GM18909 (cell line): ENCODE measurements at regions not wholly inside any gene's neighbourhood (a gene's known extent, or its start where the extent isn't known, plus 50 kb on each side); places are given as distances from the start of the nearest gene placed in this dataset.
"Not testable (repeated sequence)": the region's sequence is repeated elsewhere in the genome, so short reads cannot be mapped to it uniquely, and the experiment has no call there.

Source experiments
- ATAC-seq: cut with Tn5 transposase; IDR thresholded peaks from one replicate; pipeline ENCODE4 v1.9.1; 2021; ENCODE audit warnings: mild to moderate bottlenecking; ENCODE audit not compliant: unreplicated experiment, poor library complexity

DNA sequence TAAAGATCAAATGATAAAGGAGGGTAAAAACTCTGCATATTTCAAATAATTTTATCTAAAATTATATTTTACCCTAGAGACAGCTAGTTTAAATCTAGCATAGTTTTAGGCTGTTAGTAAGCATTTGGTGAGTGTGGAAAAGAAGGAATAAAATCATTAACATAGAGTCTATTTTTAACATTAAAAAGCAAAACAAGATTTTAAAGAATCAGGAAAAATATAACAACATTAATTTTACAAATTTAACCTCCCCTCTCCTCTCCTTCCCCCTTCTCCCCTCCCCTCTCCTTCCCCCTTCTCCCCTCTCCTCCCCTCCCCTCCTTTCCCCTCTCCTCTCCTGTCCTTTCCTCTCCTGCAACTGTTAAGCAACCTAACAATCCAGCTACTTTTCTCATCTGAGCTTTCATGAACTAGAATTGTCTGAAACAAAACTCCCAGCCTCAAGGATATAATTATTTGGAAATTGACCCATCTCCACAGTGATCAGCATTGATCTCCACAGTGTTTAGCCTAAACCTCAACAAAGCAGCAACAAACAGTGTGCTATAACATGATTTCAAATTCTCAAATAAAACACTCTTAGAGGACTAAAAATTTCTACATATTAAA, 293.2 kb downstream of the PPP1R3A start:
- ATAC-seq = no peak

- ATAC-seq = no peak
These were observed 296.0 kb downstream of the PPP1R3A start for GRCh38 chr7:113622796-113623195.

DNA sequence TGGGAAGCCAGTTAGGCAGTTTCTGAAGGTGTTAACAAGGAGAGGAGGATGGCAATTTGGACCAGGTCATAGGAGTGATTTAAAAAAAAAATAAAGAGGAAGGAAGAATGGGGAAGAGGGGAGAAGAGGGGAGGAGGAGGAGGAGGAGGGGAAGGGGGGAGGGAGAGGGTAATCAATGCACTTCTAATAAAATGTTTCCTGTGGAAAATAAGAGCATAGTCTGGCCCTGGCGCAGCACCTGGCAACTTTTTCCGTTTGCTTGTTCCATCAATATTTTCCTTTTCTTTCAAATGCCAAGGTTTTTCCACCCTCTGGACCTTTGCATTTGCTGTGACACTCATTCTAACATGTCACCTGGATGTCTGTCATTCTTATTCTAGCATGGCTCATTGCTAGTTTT, 308.2 kb downstream of the PPP1R3A start:
- no peak for ATAC-seq

- ATAC-seq = no peak
These were observed 310.0 kb downstream of the PPP1R3A start for GRCh38 chr7:113608782-113609181.

GRCh38 chr7:113606325-113606724, 312.5 kb downstream of the PPP1R3A start:
- no peak for ATAC-seq

- ATAC-seq = not testable (repeated sequence)
These were observed 318.4 kb downstream of the PPP1R3A start for GRCh38 chr7:113600428-113600827.

GRCh38 chr7:113593455-113593854, 325.4 kb downstream of the PPP1R3A start:
- not testable (repeated sequence) for ATAC-seq

DNA sequence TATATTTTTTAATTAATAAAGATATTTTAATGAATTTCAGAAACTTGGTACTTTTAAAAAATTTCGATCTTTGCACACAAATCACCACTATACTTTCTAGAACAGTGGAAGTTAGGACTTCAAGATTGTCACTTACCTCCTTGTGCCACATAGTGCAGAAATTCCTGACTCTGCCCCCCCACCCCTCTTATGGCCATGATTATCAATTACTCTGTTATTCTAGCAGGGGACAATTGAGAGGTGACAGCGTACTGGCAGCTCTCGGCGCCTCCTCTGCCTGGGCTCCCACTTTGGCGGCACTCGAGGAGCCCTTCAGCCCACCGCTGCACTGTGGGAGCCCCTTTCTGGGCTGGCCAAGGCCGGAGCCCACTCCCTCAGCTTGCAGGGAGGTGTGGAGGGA, 325.9 kb downstream of the PPP1R3A start:
- ATAC-seq = not testable (repeated sequence)

- no peak for ATAC-seq
These were observed 336.3 kb downstream of the PPP1R3A start for GRCh38 chr7:113582471-113582870.

GRCh38 chr7:113563257-113563656, 355.6 kb downstream of the PPP1R3A start:
- not testable (repeated sequence) for ATAC-seq

GRCh38 chr7:113562801-113563200, 356.0 kb downstream of the PPP1R3A start:
- no peak for ATAC-seq

DNA sequence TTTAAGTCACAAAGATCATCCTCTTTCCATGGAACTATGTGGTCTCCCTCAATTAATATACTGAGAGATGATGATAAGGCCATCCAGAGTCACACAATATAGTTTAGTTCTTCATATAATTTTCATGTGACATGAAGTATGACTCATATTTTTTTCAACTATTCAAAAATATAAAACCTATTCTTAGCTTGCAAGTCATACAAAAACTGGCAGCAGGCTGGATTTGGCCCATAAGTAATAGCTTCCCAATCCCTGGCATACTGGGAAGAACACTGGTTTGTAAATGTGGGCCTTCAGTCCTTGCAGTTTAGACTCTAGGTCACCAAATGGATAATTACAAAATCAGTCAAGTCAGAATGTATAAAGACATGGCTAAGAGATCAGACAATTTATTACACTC, 356.6 kb downstream of the PPP1R3A start:
- ATAC-seq = no peak

DNA sequence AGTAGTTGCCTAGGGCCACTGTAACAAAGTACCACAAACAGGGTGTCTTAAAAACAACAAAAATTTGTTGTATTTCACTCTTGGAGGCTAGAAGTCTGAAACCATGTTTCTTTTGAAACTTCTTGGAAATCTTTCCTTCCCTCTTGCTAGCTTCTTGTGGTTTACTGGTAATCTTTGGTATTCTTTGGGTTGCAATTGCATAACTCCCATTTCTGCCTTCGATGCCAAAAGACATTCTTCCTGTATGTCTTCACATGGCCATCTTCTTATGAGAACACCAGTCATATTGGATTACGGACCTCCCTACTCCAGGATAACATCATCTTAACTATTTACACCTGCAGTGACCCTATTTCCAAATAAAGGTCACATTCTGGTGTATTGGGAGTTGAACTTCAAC, 357.4 kb downstream of the PPP1R3A start:
- no peak for ATAC-seq

DNA sequence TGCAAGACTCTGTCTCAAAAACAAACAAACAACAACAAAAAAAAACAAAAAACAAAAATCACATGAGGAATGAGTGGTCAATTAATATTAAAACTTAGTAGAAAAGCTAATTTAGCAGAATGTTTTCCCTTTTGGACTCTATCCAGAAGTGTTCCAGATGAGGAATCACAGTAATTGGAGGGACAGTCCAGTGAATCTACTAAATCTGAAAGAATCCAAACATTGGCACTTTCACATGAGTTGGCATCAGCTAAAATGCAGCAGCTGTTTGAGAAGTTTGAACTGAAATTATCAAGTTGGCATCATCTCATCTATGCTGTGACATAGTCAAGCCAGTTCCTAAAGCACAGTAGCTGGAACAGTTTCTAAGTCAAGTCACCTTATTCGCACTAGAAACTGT, 367.8 kb downstream of the PPP1R3A start:
- ATAC-seq = no peak

- peak; percentile 74 for ATAC-seq
These were observed 370.2 kb downstream of the PPP1R3A start for GRCh38 chr7:113548561-113548960.

DNA sequence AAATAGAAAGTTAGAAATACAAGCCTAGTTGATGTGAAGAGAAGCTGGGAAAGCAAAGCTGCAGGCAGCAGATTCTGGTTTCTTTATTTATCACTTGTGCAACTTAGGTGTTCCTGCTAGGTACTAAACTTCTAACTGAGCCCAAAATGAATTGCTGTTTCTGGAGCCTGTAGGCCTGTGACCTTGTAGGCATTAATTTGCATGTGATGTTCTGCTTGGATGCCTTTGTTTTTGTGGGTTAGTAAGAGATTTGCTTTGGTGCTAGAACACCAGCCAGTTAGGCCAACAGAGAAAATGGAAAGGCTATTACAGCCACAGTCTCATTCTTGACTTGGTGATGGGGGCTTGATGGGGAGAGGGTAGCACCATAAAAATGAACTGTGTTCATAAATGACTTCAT, 370.7 kb downstream of the PPP1R3A start:
- peak; percentile 83 for ATAC-seq

DNA sequence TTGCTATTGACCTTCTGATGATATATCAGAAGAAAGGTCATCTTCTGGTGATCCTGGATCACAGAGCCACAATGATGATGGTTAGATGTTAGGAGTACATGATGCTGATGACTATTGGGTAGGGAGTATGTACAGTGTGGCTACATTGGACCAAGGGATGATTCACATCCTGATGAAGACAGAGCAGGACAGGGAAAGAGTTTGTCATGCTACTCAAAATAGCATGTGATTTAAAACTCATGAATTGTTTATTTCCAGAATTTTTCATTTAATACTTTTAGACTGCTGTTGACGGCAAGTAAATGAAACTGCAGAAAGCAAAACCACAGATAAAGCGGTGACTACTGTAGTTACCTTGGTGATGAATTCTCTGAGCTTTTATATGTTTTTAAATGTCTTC, 397.3 kb downstream of the PPP1R3A start:
- ATAC-seq = no peak

- no peak for ATAC-seq
These were observed 399.3 kb downstream of the PPP1R3A start for GRCh38 chr7:113519472-113519871.

GRCh38 chr7:113504691-113505090, 386.3 kb upstream of the SMIM30 start:
- ATAC-seq = no peak

GRCh38 chr7:113504142-113504541, 385.8 kb upstream of the SMIM30 start:
- ATAC-seq = no peak

- not testable (repeated sequence) for ATAC-seq
These were observed 378.2 kb upstream of the SMIM30 start for GRCh38 chr7:113496586-113496985.

- ATAC-seq = not testable (repeated sequence)
These were observed 376.6 kb upstream of the SMIM30 start for GRCh38 chr7:113494797-113495566.
